GM12874 (cell line): ENCODE measurements at regions not wholly inside any gene's neighbourhood (a gene's known extent, or its start where the extent isn't known, plus 50 kb on each side); places are given as distances from the start of the nearest gene placed in this dataset.

ENCODE experiments used
- CTCF ChIP-seq: IDR thresholded peaks from 2 replicates; pipeline ENCODE4 v1.5.1; 2011; ENCODE audit warnings: low read depth, mild to moderate bottlenecking, control low read depth, low read length, moderate library complexity; ENCODE audit not compliant: insufficient read depth

- TF ChIP-seq CTCF = peak; percentile 56
These were observed 390.4 kb downstream of the ARHGEF28 start for GRCh38 chr5:74016373-74016772.

GRCh38 chr5:74015716-74016115 is 389.7 kb downstream of the ARHGEF28 start:
- TF ChIP-seq CTCF = no peak

- no peak for TF ChIP-seq CTCF
These were observed 387.2 kb downstream of the ARHGEF28 start for GRCh38 chr5:74013222-74013621.

- no peak for TF ChIP-seq CTCF
These were observed 383.5 kb downstream of the ARHGEF28 start for GRCh38 chr5:74009502-74009901.

GRCh38 chr5:74007193-74007592 is 381.2 kb downstream of the ARHGEF28 start:
- no peak for TF ChIP-seq CTCF

- no peak for TF ChIP-seq CTCF
These were observed 373.3 kb downstream of the ARHGEF28 start for GRCh38 chr5:73999297-73999696.

- no peak for TF ChIP-seq CTCF
These were observed 372.5 kb downstream of the ARHGEF28 start for GRCh38 chr5:73998489-73998888.

GRCh38 chr5:73997960-73998359 is 372.0 kb downstream of the ARHGEF28 start:
- TF ChIP-seq CTCF = no peak
